ENCODE measurements at regions not wholly inside any gene's neighbourhood (a gene's known extent, or its start where the extent isn't known, plus 50 kb on each side); places are given as distances from the start of the nearest gene placed in this dataset.
"Not testable (repeated sequence)": the region's sequence is repeated elsewhere in the genome, so short reads cannot be mapped to it uniquely, and the experiment has no call there.

GRCh38 chr5:119953474-119953873 is 324.1 kb downstream of the FAM170A start:
- no peak for TF ChIP-seq CTCF (IDR thresholded peaks at IDR 0.05; ENCODE audit: extremely low read depth, missing control alignments)
- DNase-seq (ENCODE audit: low spot score): no peak

DNA sequence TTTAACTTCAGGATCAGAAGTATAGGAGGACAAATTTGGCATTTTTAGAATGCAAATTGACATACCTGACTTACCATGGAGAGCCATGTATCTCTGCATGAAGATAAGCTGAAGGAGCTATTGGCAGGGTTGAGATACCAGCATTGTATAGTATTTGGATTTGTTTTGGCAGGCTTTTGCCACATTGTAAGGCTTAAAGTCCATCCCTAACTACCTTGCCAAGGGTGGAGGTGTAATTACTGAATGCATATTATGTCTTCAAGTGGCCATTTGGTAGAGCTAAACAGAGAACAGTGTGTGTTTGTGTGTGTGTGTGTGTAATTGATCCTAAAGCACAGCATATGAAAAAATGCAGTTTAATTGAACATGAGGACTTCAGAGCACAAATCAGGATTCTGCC is 324.7 kb downstream of the FAM170A start:
- TF ChIP-seq CTCF (IDR thresholded peaks at IDR 0.05; ENCODE audit: extremely low read depth, missing control alignments): no peak
- no peak for DNase-seq (ENCODE audit: low spot score)

DNA sequence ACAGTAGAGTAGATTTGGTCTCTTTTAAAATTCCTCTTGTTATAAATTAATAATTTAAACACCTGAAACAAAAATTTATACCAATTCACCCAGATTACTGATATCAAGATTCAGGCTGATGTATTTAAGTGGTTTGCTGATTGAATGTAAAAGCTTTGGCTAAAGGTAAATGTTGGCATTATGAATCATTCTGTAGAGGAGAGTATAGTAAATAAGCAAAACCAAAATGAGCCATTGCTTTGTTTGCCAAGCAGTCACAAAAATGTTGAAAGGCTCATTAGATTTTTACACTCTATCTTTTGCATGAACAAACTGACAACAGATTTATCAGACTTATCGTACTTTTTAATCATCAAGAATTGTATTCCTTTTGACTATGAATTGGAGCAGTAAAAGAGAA is 332.6 kb downstream of the FAM170A start:
- no peak for DNase-seq (ENCODE audit: low spot score)
- no peak for TF ChIP-seq CTCF (IDR thresholded peaks at IDR 0.05; ENCODE audit: extremely low read depth, missing control alignments)

GRCh38 chr5:119966028-119966427 is 336.7 kb downstream of the FAM170A start:
- DNase-seq (ENCODE audit: low spot score): no peak

GRCh38 chr5:119968690-119969089 is 339.3 kb downstream of the FAM170A start:
- DNase-seq (ENCODE audit: low spot score): no peak
- TF ChIP-seq CTCF (IDR thresholded peaks at IDR 0.05; ENCODE audit: extremely low read depth, missing control alignments): no peak

More at GRCh38 chr5:119966028-119966427, 336.7 kb downstream of the FAM170A start:
- no peak for TF ChIP-seq CTCF (IDR thresholded peaks at IDR 0.05; ENCODE audit: extremely low read depth, missing control alignments)

GRCh38 chr5:119987077-119987476 is 357.7 kb downstream of the FAM170A start:
- not testable (repeated sequence) for DNase-seq (ENCODE audit: low spot score)

DNA sequence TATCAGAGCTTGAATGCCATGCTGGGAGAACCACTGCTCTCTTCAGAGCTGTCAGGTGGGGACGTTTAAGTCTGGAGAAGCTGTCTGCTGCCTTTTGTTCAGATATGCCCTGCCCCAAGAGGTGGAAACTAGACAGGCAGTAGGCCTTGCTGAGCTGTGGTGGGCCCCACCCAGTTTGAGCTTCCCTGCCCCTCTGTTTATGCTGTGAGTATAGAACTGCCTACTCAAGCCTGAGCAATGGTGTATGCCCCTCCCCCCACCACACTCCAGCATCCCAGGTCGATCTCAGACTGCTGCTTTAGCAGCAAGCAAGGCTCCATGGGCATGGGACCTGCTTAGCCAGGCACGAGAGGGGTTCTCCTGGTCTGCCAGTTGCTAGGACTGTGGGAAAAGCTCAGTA is 362.3 kb downstream of the FAM170A start:
- no peak for DNase-seq (ENCODE audit: low spot score)
- TF ChIP-seq CTCF (IDR thresholded peaks at IDR 0.05; ENCODE audit: extremely low read depth, missing control alignments): no peak

DNA sequence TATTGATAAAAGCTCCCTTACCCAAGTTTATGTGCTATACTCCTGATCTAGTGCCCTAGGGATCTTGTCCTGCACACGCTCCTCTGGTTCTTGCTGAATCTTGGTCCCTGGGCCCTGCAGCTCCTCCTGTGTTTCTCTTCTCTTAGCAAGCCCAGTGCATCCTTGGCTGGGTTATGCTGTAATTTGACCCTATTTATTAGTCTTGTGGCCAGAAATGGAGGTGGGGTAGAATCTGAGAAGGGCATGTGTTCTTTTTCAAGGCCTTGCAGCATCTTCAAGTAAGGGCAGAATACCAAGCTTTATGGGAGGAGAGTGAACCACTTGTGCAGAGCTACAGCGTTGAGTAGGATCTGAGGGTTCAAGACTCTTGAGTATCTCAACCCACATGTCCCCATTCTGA is 366.8 kb downstream of the FAM170A start:
- no peak for TF ChIP-seq CTCF (IDR thresholded peaks at IDR 0.05; ENCODE audit: extremely low read depth, missing control alignments)
- DNase-seq (ENCODE audit: low spot score): no peak

All from GM20000 (cell line).